Left ventricle myocardium inferior (tissue), 1 donor: ENCODE measurements at regions not wholly inside any gene's neighbourhood (a gene's known extent, or its start where the extent isn't known, plus 50 kb on each side); places are given as distances from the start of the nearest gene placed in this dataset.

Experiments used
- DNase-seq: peaks from one replicate; pipeline ENCODE4 v3.0.0-alpha.2; 2020
- H3K27ac ChIP-seq: fragments of 200-600 bp; replicated peaks from 2 replicates; pipeline ENCODE4 v1.8.0; 2021
- H3K27me3 ChIP-seq: fragments of 200-600 bp; 2 replicates; pipeline ENCODE4 v1.8.0; 2021; ENCODE audit warnings: low read depth
- H3K36me3 ChIP-seq: fragments of 200-600 bp; 2 replicates; pipeline ENCODE4 v1.8.0; 2021
- H3K4me1 ChIP-seq: fragments of 200-600 bp; 2 replicates; pipeline ENCODE4 v1.8.0; 2021
- H3K4me3 ChIP-seq: fragments of 200-600 bp; 2 replicates; pipeline ENCODE4 v1.8.0; 2021; ENCODE audit warnings: mild to moderate bottlenecking, moderate library complexity
- H3K9me3 ChIP-seq: fragments of 200-600 bp; replicated peaks from 2 replicates; pipeline ENCODE4 v1.8.0; 2021
- CTCF ChIP-seq: fragments of 200-600 bp; IDR thresholded peaks from 2 replicates; pipeline ENCODE4 v1.8.0; 2021; ENCODE audit warnings: antibody characterized with exemption, mild to moderate bottlenecking, borderline replicate concordance
- intact Hi-C: fragments of 100-400 bp; cut with micrococcal nuclease; formaldehyde crosslinking; loops from one replicate; pipeline ENCODE4 v1.11.0; 2022
- donor health status: DM: no; HTN: yes; CAD: no; lungs with severe emphysema.

- Histone ChIP-seq H3K27me3 (peaks cover 21% of the 10 kb centered on the region), H3K27ac (no peak overlapping the region), H3K4me3 (no peak overlapping the region), H3K4me1 (no peaks in the 10 kb centered on the region), H3K36me3 (no peaks in the 10 kb centered on the region), H3K9me3 (no peaks in the 10 kb centered on the region)
- no peak for DNase-seq
- TF ChIP-seq CTCF, result peak; percentile 88
- intact Hi-C loops, result loop anchor here (5.0 kb wide), 1 partner anchor 1440 kb away; no protein-coding TSS in a partner anchor
Measured at GRCh38 chr18:67217551-67218166, 298.9 kb downstream of the DSEL start.

GRCh38 chr18:67216846-67217245, 299.7 kb downstream of the DSEL start:
- H3K4me3 ChIP-seq, result no peak overlapping the region
- peaks cover 21% of the 10 kb centered on the region for H3K27me3 ChIP-seq
- intact Hi-C loops, result loop anchor here (5.0 kb wide), 1 partner anchor 1440 kb away; no protein-coding TSS in a partner anchor
- DNase-seq, result no peak
- H3K9me3 ChIP-seq, result no peaks in the 10 kb centered on the region
- no peak overlapping the region for H3K27ac ChIP-seq
- no peaks in the 10 kb centered on the region for H3K4me1 ChIP-seq
- H3K36me3 ChIP-seq, result no peaks in the 10 kb centered on the region
- no peak for TF ChIP-seq CTCF

GRCh38 chr18:67215686-67216085, 300.8 kb downstream of the DSEL start:
- no peak for DNase-seq
- Histone ChIP-seq H3K36me3 (no peaks in the 10 kb centered on the region), H3K27me3 (peaks cover 21% of the 10 kb centered on the region), H3K27ac (no peak overlapping the region), H3K4me3 (no peak overlapping the region), H3K9me3 (no peaks in the 10 kb centered on the region), H3K4me1 (no peaks in the 10 kb centered on the region)
- intact Hi-C loops, result loop anchor here (5.0 kb wide), 1 partner anchor 1442 kb away; no protein-coding TSS in a partner anchor
- no peak for TF ChIP-seq CTCF

- H3K9me3 ChIP-seq, result no peaks in the 10 kb centered on the region
- intact Hi-C loops, result no loop called here
- H3K4me1 ChIP-seq, result no peaks in the 10 kb centered on the region
- no peak overlapping the region for H3K27ac ChIP-seq
- no peak for TF ChIP-seq CTCF
- H3K36me3 ChIP-seq, result no peaks in the 10 kb centered on the region
- peaks cover 4% of the 10 kb centered on the region for H3K27me3 ChIP-seq
- no peak for DNase-seq
- H3K4me3 ChIP-seq, result no peak overlapping the region
Measured at GRCh38 chr18:67211646-67212045, 304.9 kb downstream of the DSEL start.

- Histone ChIP-seq H3K4me1 (no peaks in the 10 kb centered on the region), H3K27me3 (peaks cover 18% of the 10 kb centered on the region), H3K9me3 (no peaks in the 10 kb centered on the region), H3K4me3 (no peak overlapping the region), H3K27ac (no peak overlapping the region), H3K36me3 (no peaks in the 10 kb centered on the region)
- intact Hi-C loops, result no loop called here
- no peak for DNase-seq
- TF ChIP-seq CTCF, result no peak
Measured at GRCh38 chr18:67200665-67201064, 315.9 kb downstream of the DSEL start.
